ENCODE measurements at regions not wholly inside any gene's neighbourhood (a gene's known extent, or its start where the extent isn't known, plus 50 kb on each side); places are given as distances from the start of the nearest gene placed in this dataset.

DNA sequence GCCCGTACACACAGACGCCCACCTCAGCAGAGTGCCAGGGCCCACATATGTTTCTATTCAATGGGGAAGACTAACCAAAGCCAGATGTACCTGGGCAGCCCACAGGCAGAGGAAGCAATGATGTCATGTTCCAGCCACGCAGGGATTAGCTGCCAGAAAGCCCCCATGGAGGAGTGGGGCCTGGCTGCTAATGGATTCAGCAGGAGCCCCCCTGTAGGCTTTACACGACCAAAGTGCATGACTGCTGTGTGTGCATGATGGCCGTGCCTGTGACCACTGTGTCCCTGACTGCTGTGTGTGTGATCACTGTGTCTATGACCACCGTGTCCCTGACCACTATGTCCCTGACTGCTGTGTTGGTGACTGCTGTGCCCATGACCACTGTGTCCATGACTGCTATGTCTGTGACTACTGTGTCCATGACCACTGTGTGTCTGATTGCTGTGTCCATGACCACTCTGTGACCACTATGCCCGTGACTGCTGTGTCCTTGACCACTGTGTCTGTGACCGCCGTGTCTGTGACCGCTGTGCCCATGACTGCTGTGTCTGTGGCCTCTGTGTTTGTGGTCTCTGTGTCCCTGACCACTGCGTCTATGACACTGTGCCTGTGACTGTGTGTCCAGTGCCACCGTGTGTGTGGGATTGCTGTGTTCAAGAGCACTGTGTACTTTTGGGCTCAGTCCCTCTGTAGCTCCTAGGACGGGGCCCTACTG is 409.3 kb downstream of the RPS24 start:
- Histone ChIP-seq H3K27me3 (ENCODE audit: insufficient read depth, low read length) (no peaks in the 10 kb centered on the region), H4K20me1 (ENCODE audit: insufficient read depth) (no peaks in the 10 kb centered on the region), H3K9ac (ENCODE audit: low read length) (no peak overlapping the region), H3K4me2 (ENCODE audit: low read length) (no peak overlapping the region), H3K79me2 (ENCODE audit: insufficient read depth, low read length) (no peaks in the 10 kb centered on the region), H3K27ac (ENCODE audit: low read depth, low read length) (no peak overlapping the region), H3K9me2 (ENCODE audit: insufficient read depth) (no peaks in the 10 kb centered on the region), H3K4me1 (ENCODE audit: control insufficient read depth in 1 of 2, insufficient read depth in 2 of 2, low read length in 2 of 2) (no peaks in the 10 kb centered on the region), H2AFZ (ENCODE audit: low read depth, low read length, poor library complexity, severe bottlenecking) (no peak overlapping the region), H3K9me3 (ENCODE audit: control insufficient read depth in 1 of 2, insufficient read depth in 1 of 2, low read depth in 1 of 2, low read length in 2 of 2) (no peaks in the 10 kb centered on the region), H3K36me3 (ENCODE audit: control insufficient read depth in 1 of 2, insufficient read depth in 2 of 2, low read length in 2 of 2) (no peaks in the 10 kb centered on the region), H3K4me3 (replicated peaks in 1 of 2; ENCODE audit: low read depth in 1 of 2, low read length in 2 of 2) (no peak overlapping the region)
- RAD21 ChIA-PET (ENCODE audit: low non-redundant PET in 1 of 2, low total read pairs in 2 of 2, uncharacterized antibody in 2 of 2, unreplicated experiment in 2 of 2): no interaction called here
- TF ChIP-seq FOSL1 (IDR thresholded peaks at IDR 0.05; ENCODE audit: low read depth) (no peak), POLR2AphosphoS5 (IDR thresholded peaks at IDR 0.05; ENCODE audit: low read depth, low read length) (no peak), YY1 (IDR thresholded peaks at IDR 0.05; ENCODE audit: extremely low read depth, insufficient replicate concordance, low read depth, low read length) (no peak), ATF3 (IDR thresholded peaks at IDR 0.05) (no peak), CEBPB (IDR thresholded peaks at IDR 0.05; ENCODE audit: low read depth) (no peak), JUND (IDR thresholded peaks at IDR 0.05) (no peak), ELF1 (IDR thresholded peaks at IDR 0.05; ENCODE audit: borderline replicate concordance, low read depth) (no peak), POLR2A (IDR thresholded peaks at IDR 0.05; ENCODE audit: borderline replicate concordance, extremely low read depth, insufficient read depth, insufficient read length) (no peak), ZNF274 (IDR thresholded peaks at IDR 0.05; ENCODE audit: low read depth, low read length) (no peak), SIN3A (IDR thresholded peaks at IDR 0.05; ENCODE audit: low read depth) (no peak), ZBTB33 (IDR thresholded peaks at IDR 0.05; ENCODE audit: extremely low read depth, insufficient replicate concordance, low read length) (no peak)
- TF ChIP-seq, protein P1, sequence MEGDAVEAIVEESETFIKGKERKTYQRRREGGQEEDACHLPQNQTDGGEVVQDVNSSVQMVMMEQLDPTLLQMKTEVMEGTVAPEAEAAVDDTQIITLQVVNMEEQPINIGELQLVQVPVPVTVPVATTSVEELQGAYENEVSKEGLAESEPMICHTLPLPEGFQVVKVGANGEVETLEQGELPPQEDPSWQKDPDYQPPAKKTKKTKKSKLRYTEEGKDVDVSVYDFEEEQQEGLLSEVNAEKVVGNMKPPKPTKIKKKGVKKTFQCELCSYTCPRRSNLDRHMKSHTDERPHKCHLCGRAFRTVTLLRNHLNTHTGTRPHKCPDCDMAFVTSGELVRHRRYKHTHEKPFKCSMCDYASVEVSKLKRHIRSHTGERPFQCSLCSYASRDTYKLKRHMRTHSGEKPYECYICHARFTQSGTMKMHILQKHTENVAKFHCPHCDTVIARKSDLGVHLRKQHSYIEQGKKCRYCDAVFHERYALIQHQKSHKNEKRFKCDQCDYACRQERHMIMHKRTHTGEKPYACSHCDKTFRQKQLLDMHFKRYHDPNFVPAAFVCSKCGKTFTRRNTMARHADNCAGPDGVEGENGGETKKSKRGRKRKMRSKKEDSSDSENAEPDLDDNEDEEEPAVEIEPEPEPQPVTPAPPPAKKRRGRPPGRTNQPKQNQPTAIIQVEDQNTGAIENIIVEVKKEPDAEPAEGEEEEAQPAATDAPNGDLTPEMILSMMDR (IDR thresholded peaks at IDR 0.05 in 2 of 3, conservative IDR thresholded peaks at IDR 0.05 in 1 of 3; ENCODE audit: borderline replicate concordance in 1 of 3, insufficient read depth in 1 of 3, low read depth in 2 of 3, low read length in 2 of 3): no peak
- TF ChIP-seq, protein P2, sequence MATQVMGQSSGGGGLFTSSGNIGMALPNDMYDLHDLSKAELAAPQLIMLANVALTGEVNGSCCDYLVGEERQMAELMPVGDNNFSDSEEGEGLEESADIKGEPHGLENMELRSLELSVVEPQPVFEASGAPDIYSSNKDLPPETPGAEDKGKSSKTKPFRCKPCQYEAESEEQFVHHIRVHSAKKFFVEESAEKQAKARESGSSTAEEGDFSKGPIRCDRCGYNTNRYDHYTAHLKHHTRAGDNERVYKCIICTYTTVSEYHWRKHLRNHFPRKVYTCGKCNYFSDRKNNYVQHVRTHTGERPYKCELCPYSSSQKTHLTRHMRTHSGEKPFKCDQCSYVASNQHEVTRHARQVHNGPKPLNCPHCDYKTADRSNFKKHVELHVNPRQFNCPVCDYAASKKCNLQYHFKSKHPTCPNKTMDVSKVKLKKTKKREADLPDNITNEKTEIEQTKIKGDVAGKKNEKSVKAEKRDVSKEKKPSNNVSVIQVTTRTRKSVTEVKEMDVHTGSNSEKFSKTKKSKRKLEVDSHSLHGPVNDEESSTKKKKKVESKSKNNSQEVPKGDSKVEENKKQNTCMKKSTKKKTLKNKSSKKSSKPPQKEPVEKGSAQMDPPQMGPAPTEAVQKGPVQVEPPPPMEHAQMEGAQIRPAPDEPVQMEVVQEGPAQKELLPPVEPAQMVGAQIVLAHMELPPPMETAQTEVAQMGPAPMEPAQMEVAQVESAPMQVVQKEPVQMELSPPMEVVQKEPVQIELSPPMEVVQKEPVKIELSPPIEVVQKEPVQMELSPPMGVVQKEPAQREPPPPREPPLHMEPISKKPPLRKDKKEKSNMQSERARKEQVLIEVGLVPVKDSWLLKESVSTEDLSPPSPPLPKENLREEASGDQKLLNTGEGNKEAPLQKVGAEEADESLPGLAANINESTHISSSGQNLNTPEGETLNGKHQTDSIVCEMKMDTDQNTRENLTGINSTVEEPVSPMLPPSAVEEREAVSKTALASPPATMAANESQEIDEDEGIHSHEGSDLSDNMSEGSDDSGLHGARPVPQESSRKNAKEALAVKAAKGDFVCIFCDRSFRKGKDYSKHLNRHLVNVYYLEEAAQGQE (IDR thresholded peaks at IDR 0.05; ENCODE audit: low read depth): no peak
- no TSS peak for BruUV-seq (replicated peaks)
- POLR2A ChIA-PET: no interaction called here
- intact Hi-C loops (cut with micrococcal nuclease): no loop called here
- ATAC-seq: no peak
- CTCF ChIA-PET: no interaction called here
- no peak for DNase-seq (ENCODE audit: low read depth, low spot score)

Measured in HCT116 (cell line).